COR-L47 (cell line): ENCODE measurements at regions not wholly inside any gene's neighbourhood (a gene's known extent, or its start where the extent isn't known, plus 50 kb on each side); places are given as distances from the start of the nearest gene placed in this dataset.
"Not testable (repeated sequence)": the region's sequence is repeated elsewhere in the genome, so short reads cannot be mapped to it uniquely, and the experiment has no call there.

ENCODE experiments used
- DNase-seq: peaks from one replicate; lab custom pipeline; 2025; lab: John Stamatoyannopoulos, UW

DNA sequence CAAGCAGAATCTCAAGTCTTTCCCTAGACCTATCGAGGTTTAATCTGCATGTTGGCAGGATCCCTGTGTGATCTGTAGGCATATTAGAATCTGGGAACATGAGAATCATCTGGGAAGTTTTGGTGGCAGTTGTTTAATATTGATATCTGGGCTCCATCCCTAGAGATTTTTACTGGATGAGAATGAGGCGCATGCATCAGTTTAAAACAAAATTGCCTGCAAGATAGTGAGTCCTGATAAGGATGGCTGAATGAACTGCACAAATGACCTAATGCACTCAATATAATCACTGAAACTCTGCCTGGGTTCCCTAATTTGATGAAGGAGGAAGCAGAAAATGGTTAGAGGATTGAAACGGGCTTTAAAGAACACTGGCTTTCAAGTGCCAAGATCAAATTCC is 218.0 kb downstream of the FGFR2 start:
- no peak for DNase-seq

DNA sequence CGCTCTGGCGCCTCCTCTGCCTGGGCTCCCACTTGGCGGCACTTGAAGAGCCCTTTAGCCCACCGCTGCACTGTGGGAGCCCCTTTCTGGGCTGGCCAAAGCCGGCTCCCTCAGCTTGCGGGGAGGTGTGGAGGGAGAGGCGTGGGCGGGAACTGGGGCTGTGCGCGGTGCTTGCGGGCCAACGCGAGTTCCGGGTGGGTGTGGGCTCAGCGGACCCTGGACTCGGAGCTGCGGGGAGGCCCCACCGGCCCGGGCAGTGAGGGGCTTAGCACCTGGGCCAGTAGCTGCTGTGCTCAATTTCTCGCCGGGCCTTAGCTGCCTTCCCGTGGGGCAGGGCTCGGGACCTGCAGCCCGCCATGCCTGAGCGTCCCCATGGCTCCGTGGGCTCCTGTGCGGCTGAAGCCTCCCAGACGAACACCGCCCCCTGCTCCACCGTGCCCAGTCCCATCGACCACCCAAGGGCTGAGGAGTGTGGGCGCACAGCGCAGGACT is 216.2 kb downstream of the FGFR2 start:
- DNase-seq: not testable (repeated sequence)

DNA sequence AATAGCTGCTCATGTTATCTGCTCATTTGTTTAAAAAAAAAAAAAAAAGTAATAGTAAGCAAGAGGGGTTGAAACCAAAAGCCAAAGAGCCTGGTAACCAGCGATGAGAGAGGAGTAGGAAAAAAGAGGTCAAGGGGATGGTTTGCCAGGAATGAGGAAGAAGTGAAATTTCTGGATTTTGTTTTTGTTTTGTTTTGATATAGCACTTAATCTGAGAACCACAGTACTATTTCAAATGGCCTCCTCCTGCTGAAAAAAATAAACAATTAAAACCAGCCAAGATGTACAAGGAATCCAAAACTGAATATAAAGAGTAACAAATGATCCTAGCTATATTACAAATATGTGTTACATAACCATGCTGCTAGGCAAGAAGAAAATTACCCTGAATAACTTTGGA is 213.1 kb downstream of the FGFR2 start:
- no peak for DNase-seq

DNA sequence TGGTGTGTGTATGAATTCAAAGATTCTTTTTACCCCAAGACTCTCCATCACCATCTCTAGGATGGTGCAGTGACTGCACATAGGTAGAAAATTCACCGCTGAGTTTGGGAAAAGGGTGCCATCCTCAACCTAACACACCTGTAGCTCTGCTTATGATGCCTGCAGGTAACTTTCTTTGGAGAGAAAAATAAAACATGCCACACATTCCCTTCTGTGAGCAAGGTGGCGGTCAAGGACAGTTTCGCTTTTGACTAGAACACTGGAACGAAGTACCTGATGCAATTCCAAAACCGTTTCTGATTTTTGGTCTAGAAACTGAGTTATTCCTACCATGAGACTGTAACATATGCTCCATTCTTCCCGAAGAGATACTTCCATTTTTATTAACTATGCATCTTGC is 205.6 kb downstream of the FGFR2 start:
- DNase-seq: no peak

DNA sequence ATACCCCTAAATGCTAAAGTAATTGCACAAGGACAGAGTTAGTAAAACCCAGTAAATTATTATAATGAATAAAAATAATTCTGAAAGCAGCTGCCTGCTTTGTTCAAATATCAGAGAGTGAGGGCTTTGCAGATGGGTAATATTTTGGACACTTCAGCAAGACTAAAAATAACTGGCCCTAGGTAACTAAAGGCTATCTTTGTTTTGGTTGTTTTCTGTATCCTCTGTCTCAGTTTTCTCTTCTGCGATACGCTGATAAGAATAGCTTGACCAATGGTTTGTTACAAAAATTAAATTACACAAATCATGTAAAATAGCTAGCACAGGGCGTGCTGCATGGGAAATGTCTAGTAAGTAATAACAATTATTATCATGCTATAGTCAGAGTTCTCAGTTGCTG is 204.7 kb downstream of the FGFR2 start:
- no peak for DNase-seq

DNA sequence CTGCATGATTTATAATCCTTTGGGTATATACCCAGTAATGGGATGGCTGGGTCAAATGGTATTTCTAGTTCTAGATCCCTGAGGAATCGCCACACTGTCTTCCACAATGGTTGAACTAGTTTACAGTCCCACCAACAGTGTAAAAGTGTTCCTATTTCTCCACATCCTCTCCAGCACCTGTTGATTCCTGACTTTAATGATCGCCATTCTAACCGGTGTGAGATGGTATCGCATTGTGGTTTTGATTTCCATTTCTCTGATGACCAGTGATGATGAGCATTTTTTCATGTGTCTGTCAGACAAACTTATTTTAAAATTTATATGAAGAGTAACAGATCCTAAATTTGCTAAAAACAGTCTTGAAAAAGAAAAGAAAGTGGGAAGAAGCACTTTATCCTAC is 197.7 kb downstream of the FGFR2 start:
- not testable (repeated sequence) for DNase-seq

DNA sequence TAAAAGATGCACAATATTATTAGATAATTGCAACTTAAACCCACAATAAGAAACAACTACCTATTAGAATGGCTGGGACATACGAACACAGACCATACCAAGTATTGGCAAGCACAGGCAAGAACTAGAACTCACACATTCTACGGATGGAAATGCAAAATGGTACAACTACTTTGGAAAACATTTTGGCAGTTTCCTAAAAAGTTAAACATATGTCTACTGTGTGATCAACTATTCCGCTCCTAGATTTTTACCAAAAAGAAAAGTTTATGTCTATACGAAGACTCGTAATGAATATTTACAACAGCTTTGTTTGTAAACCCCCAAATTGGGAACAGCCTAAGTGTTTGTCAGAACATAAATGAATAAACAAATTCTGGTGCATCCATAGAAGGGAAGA is 194.7 kb downstream of the FGFR2 start:
- no peak for DNase-seq

DNA sequence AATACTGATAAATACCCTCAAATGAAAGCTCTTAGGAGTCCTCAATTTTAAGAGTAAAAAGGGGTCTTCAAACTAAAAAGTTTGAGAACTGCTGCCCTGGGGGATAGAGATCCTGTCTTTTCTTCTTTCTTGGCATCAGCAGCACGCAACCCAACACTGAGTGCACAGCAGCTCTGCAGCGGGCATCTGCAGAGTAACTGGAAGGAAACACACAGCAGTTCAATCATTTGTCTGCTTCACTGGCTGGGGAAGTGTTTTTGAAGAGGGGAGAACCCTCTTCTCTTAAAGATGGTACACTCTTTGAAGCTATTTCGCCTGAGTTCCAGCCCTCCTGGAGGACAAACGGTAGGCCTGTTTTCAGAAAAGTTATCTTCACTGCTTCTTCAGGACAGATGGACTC is 193.6 kb downstream of the FGFR2 start:
- DNase-seq: no peak

DNA sequence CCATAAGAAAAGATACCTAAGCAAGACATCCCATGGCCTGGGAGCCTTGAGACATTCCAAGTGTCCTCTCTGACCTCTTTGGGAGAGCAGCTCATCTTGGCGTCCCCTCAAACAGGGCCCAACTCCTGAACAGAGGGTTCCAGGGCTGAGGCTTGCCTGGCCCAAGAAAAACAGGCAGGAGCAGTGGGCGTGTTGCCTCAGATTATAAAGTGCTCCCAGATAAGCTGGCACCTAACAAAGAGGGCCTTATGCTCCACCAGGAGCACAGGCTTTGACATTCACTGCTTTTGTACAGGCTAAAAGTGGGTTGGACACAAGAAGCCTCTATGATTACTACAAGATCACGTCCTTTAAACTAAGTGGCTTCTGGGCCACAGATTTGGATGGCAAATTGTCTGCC is 193.1 kb downstream of the FGFR2 start:
- no peak for DNase-seq

DNA sequence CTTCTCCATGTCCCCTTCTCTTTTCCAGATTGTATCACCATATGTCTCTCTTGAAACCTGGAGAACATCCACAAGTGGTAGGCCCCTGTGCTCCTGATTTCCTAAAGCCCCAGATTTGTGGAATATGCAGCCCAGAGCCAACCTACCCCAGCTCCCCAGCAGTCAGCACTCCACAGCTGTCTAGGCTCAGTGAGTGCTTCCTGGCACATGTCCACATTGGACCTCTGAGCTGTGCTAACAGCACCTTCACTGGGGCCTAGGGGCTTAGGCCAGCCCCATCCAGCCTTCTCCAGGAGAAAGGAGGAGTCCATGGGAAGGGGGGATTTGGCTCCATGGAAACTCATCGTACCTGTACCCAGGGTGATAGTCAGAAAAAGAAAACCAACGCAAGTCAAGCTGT is 192.7 kb downstream of the FGFR2 start:
- DNase-seq: no peak

DNA sequence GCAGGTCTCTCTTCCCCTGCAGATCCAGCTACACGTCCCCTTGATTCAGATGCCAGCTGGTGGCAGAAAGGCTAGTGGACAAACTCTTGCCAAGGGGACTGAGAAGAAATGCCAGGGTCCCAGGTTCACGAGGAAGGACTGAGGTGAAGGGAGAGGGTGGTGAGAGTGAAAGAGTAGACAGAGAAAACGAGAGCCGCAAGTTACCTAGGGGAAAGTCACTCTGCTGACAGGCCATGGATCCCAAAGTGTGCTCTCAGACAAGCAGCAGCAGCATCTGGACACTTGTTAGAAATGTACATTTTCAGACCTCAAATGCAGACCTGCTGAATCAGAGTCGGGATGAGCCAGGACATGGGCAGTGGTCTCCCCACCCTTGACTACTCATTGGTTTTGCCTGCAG is 192.3 kb downstream of the FGFR2 start:
- no peak for DNase-seq

DNA sequence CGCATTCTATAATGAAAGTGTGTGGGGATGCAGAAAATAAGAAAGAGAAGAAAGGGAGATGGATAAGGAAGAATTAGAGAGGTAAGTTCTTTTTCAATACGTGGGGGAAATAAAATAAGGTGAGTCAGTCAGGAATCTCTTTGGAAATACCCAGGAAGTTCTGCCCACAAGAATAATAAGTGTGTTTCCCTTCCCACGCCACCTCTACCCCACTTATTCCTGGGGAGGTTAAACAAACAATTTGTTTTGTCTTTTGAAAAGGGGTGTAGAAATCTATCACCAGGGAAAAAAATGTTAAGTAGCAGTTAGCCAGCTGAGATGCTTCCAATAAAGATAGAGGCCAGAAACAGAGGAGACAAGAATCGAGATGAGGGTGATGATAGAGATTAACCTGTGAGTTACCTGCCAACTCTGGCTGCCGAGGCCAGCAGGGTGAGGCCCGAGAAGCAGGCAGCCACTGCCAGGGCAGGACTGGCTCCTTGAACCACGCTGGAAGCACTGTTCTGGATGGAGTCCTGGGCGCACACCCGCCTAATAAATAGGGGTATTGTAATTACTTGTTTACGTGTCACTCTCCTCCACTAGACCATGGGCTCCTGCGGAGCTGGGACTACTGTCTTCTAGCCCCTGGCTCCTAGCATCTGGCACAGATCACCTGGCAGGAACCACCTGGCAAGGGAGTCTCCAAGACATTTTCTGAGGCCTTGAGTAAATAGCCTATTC is 191.3 kb downstream of the FGFR2 start:
- DNase-seq: no peak

DNA sequence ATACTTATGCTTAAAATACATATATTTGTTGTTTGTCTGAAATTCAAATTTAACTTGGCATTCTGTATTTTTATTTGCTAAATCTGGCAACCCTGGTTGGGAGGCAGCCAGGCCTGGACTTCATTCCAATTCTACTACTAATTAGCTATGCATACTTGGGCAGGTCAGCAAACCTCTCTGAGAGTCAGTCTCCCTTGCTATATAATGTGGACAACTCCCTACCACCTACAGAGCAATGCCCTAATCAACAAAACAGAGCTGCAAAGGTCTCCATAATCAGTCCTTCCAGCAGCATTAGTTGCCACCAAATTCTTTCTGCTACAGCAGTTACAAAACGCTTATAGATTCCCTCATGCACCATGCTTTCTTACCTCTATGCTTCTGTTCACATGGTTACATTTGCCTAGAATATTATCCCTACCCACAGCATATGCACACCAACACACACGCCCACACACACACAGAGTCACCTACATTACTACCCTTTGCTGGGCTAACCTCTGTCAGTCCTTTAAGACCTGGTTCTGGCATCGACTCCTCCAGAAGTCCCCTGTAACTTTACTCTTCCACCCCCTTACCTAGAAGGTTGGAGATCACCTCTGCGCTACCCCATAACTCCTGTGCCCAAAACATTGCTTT is 188.7 kb downstream of the FGFR2 start:
- no peak for DNase-seq

DNA sequence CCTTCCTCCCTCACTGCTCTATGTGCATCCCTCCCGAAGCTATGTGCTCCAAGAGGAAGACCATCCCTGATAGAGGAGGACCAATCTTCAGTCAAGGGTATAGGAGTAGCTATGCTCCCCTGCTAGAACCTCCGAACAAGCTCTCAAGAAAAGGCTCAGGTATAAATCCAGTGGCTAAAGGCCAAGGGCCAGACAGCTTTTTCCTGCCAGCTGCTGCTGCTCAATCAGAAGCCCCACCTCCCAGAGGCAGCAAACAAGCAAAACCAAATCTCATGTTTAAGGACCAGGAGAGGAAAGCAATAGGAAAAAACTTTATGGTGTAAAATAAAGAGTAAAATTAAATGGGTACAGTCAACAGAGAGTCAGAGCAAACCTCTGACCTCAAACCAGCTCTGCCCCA is 187.2 kb downstream of the FGFR2 start:
- no peak for DNase-seq

DNA sequence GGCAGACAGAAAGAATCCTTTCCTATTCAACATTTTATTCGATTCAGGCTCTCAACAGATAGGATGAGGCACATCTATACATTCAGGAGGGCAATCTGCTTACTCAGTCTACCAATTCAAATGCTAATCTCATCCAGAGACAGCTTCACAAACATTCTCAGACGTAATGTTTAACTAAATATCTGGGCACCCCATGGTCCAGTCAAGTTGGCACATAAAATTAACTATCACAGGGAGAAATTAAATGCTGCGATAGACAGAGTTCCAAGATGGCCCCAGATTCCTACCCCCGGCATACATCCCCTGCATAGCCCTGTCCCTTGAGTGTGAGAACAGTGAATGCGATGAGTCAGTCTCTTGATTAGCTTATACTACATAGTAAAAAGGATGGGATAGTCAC is 184.3 kb downstream of the FGFR2 start:
- no peak for DNase-seq

DNA sequence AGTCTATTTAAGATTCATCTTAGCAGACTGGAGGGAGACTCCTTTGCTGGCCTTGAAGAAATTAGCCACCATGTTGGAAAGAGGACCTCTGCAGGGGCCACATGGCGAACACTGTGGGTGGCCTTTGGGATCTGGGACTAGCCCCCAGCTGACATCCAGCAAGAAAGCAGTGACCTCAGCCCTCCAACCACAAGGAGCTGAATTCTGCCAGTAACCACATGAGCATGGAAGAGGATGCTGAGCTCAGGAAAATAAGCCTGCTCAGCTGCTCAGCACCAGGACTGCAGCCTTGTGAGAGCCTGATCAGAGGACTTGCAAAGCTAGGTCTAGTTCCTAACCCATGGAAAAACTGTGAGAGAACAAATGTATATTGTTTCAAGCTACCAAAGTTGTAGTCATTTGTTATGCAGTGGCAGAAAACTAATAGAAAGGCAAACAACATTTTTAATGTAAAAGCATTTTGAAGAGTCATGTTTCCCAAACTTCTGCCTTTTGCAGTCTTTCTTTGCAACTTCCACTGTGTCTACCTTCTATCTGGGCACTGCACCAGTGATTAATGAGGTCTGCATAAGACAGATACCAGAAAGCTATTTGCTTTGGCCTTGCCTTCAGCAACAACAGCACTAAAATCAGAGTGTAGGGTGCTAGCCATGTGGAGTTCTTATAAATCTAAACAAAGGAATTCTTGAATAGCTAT is 183.7 kb downstream of the FGFR2 start:
- no peak for DNase-seq

DNA sequence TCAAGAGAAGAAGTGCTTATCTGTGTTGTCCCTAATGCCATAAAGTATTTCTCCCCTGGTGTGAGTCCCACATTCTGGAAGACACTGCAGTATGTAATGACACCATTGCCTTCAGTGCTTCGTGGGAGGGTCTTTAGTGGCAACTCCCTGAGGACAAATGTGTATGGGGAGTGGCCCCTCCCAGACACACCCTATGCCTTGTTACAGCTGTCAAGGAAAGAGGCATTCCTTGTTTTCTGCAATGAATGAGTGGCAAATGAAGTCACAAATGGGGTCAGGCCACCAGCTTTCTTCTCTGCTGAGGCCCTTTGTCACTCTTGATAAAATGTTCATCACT is 183.2 kb downstream of the FGFR2 start:
- no peak for DNase-seq

DNA sequence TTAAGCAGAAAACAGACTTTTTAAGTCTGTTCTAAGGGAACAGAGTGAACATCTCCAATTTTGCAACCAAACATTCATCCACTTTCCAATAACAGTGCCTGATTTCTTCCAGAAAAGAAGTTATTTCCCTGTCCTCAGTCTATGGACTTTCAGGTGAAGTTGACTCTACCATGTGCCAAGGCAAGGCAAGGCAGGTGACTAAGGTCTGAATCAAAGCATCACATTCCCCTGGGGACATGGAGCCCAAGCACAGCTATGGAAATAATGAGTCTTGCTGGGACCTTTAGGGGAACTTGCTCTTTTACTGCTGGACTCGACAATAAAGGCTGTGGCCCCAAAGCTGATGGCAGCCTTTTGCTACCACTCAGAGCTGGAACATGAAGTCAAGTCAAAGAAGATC is 182.2 kb downstream of the FGFR2 start:
- no peak for DNase-seq

DNA sequence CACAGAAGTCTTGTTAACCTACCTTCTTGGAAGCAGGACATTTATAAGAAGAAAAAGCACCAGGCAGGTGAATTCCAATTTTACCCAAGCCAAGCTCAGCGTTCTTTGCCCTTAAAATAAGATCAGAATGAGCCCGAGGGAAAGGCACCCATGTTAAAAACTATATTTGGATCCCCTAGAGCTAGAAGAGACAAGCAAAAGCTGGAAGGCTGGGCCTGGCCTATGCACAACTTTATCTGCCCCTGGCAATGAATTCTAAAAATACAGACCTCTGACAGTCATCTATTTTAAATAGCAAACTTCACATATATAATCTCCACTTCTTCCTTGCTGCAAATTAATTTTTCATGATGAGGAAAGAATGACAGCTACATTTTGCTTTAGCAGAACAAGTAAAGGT is 180.9 kb downstream of the FGFR2 start:
- DNase-seq: no peak

DNA sequence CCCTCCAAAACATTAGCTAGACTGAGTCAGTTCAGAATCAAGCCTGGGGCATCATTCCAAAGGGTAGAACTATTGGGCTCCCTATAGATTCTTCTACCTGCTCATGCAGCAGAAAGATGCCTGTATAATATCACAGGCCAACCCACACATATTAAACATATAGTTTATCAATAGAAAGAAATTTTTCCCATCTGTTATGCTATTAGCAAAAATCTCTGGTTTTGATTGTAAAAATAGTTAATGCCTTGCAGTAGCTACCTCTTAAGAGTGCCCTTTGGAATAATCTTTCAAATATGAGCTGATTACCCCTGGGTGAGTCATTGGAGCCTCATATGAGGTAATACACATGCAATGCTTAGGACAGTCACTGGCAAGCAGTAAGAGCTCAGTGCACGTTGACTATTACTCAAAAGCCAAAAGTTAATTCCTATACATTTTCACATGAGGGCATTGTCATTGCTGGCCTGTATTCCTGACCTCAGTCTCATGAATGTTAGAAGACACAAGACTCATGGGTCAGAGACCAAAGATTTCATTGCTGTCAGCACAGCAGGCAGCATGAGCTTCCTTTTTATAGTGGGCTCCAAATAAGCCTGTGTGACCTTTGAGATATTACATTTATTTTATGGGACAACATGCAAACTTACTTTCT is 180.0 kb downstream of the FGFR2 start:
- DNase-seq: no peak

DNA sequence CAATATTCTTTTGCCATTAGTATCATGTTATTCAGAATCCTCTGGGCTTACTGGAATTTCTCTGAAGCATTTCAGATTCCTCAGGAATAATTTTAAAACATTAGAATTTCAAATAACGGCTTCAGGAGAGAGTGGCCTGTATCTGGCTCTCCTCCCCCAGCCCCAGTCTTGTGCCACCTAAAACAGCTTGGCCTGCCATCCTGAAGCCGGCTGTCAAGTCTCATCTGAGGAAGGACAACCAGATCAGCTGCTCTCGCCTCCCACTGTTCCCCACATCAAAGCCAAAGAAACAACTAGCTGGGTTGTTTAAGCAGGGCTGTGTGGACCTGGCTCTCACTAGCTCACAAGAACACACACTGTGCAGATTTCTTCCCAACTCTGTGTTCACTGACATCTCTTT is 178.2 kb downstream of the FGFR2 start:
- no peak for DNase-seq

DNA sequence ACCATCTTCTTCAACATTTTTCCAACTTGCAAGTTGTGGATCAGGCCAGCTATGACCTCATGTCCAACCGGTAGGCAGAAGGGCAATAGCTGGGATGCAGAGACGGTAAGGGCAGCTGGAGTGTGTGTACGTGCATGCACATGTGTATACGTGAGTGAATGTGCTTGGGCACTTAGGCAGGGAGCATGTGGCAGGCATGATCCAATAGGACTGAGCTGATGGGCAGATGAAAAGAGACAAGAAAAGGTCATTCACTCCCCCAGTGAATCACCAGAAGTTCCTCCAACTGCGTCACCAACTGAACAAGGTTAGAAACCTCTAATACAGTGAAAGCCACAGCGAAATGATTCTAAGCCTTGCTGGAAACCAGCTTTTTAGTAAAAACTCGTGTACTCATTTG is 176.1 kb downstream of the FGFR2 start:
- no peak for DNase-seq

DNA sequence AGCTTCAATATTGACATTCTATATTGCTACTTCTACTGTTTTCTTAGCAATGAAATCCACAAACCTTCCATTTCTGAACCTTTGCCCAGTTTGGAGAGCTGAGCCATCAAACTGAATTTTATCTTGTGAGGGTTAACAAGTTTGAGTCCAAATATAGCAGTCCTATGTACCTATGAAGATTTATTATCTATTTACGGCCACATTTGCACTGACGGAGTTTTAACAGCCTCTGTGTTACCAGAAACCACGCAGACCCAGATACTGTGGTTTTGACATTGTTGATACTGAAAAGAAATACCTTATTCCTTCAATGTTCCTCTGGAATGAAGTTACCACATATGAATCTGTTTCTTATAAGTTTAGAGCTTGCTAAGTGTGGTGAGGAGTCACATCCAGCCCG is 172.6 kb downstream of the FGFR2 start:
- no peak for DNase-seq
